HepG2 (cell line): ENCODE measurements at regions not wholly inside any gene's neighbourhood (a gene's known extent, or its start where the extent isn't known, plus 50 kb on each side); places are given as distances from the start of the nearest gene placed in this dataset.

Experiments used
- ATAC-seq: fragments of 200-7000 bp; cut with Tn5 transposase; 3 replicates; pipeline ENCODE4 v1.9.1; 2020; ENCODE audit warnings: mild to moderate bottlenecking, moderate library complexity
- BruUV-seq: library from RNA; stranded (reverse); fragments of 400-500 nt; replicated peaks from 2 replicates; lab custom pipeline; 2021; lab: Mats Ljungman, UMichigan
- CTCF ChIA-PET: fragments of 300-600 bp; formaldehyde crosslinking; extraction: SDS; loops from one replicate; lab custom pipeline; 2021; ENCODE audit warnings: low total read pairs, inconsistent platforms, low intra/inter-chr PET ratio; lab: Yijun Ruan, JAX
- POLR2A ChIA-PET: fragments of 350-600 bp; sonication (Branson Sonifier 250); formaldehyde crosslinking; loops from one replicate; lab custom pipeline; 2020; ENCODE audit warnings: antibody characterized with exemption, inconsistent platforms; lab: Yijun Ruan, JAX
- DNase-seq: peaks from one replicate; pipeline ENCODE4 v3.0.0-alpha.2; 2015; ENCODE audit warnings: low spot score
- FAIRE-seq: peaks from 3 replicates; lab custom pipeline; 2011; peaks lifted over from hg19 to GRCh38; lab: Jason Lieb, UNC
- H2AFZ ChIP-seq: one replicate; pipeline ENCODE4 v1.6.1; 2011; ENCODE audit warnings: low read length, inconsistent platforms
- H3K27ac ChIP-seq: fragments of 300-600 bp; 3 replicates; pipeline ENCODE4 v1.8.0; 2011; ENCODE audit warnings: mixed run types, mild to moderate bottlenecking, mixed read lengths, low read length, inconsistent platforms; ENCODE audit not compliant: insufficient read depth; ENCODE audit errors: extremely low read length
- H3K27me3 ChIP-seq, 2 experiments: fragments of 200-600 bp in 1 of 2; 2 replicates in 1 of 2; 3 replicates in 1 of 2; pipeline versions ENCODE4 v1.6.0 to v1.8.0; 2011; ENCODE audit warnings: low read length in 2 of 2, mild to moderate bottlenecking in 2 of 2, moderate library complexity in 2 of 2, inconsistent platforms in 1 of 2; ENCODE audit not compliant: insufficient read depth in 2 of 2, control insufficient read depth in 1 of 2
- H3K36me3 ChIP-seq, 2 experiments: fragments of 200-600 bp in 1 of 2; replicated peaks in 1 of 2; 2 replicates in 1 of 2; 3 replicates in 1 of 2; pipeline versions ENCODE4 v1.5.1 to v1.8.0; 2011; ENCODE audit warnings: low read length in 2 of 2, inconsistent platforms in 1 of 2; ENCODE audit not compliant: insufficient read depth in 2 of 2, control insufficient read depth in 1 of 2
- H3K4me1 ChIP-seq: 2 replicates; pipeline ENCODE4 v1.5.1; 2012; ENCODE audit warnings: low read length, inconsistent platforms; ENCODE audit not compliant: insufficient read depth
- H3K4me2 ChIP-seq: 2 replicates; pipeline ENCODE4 v1.6.0; 2011; ENCODE audit warnings: low read depth, low read length, inconsistent platforms
- H3K4me3 ChIP-seq, 3 experiments: fragments of 200-600 bp in 1 of 3; sonication (generic), shearing (Covaris generic) in 1 of 3; replicated peaks in 1 of 3; 2 replicates each; pipeline ENCODE4 v1.5.1; 2011 to 2016; ENCODE audit warnings: low read length in 3 of 3, inconsistent platforms in 2 of 3, low read depth in 2 of 3, mild to moderate bottlenecking in 2 of 3, control low read depth in 1 of 3, mixed read lengths in 1 of 3; ENCODE audit not compliant: insufficient read depth in 1 of 3
- H3K79me2 ChIP-seq: one replicate; pipeline ENCODE4 v1.6.1; 2011; ENCODE audit warnings: low read length, inconsistent platforms; ENCODE audit not compliant: insufficient read depth
- H3K9ac ChIP-seq: 2 replicates; pipeline ENCODE4 v1.6.0; 2011; ENCODE audit warnings: mild to moderate bottlenecking, low read depth, low read length, inconsistent platforms; ENCODE audit not compliant: insufficient read depth
- H3K9me3 ChIP-seq: 2 replicates; pipeline ENCODE4 v1.5.1; 2012; ENCODE audit warnings: mild to moderate bottlenecking, low read length
- H4K20me1 ChIP-seq: 2 replicates; pipeline ENCODE4 v1.6.0; 2011; ENCODE audit warnings: inconsistent platforms, mild to moderate bottlenecking, low read length, moderate library complexity; ENCODE audit not compliant: insufficient read depth
- ATRX ChIP-seq: sonication (generic); formaldehyde crosslinking; IDR thresholded peaks from 2 replicates; pipeline ENCODE4 v1.4.0; 2020; ENCODE audit warnings: missing genetic modification reagents, borderline replicate concordance
- HES4 ChIP-seq: sonication (generic); formaldehyde crosslinking; IDR thresholded peaks from 2 replicates; pipeline ENCODE4 v1.9.0; 2021; ENCODE audit warnings: mild to moderate bottlenecking, missing genetic modification reagents, borderline replicate concordance
- in situ Hi-C: cut with HindIII; loops from 2 replicates; pipeline ENCODE4 v1.10.0; 2017; ENCODE audit warnings: low pct_unique_long_range_greater_than_20kb; ENCODE audit not compliant: extremely low pct_ligation_motif_present
- intact Hi-C: fragments of 100-400 bp; cut with micrococcal nuclease; formaldehyde crosslinking; loops from one replicate; pipeline ENCODE4 v1.10.0; 2022; ENCODE audit not compliant: unreplicated experiment
- TF ChIP-seq, protein P1 (sequence below): sonication (generic); formaldehyde crosslinking; IDR thresholded peaks from 2 replicates; pipeline ENCODE4 v1.4.0; 2020; ENCODE audit warnings: missing genetic modification reagents, mild to moderate bottlenecking, borderline replicate concordance
- TF ChIP-seq, protein P2 (sequence below): sonication (generic); formaldehyde crosslinking; IDR thresholded peaks from 2 replicates; pipeline ENCODE4 v1.5.0; 2020; ENCODE audit warnings: missing genetic modification reagents
- TF ChIP-seq, protein P3 (sequence below): sonication (generic); formaldehyde crosslinking; IDR thresholded peaks from 2 replicates; pipeline ENCODE4 v1.9.0; 2021; ENCODE audit warnings: mild to moderate bottlenecking, missing genetic modification reagents
- TF ChIP-seq, protein P4 (sequence below): sonication (generic); formaldehyde crosslinking; IDR thresholded peaks from 2 replicates; pipeline ENCODE4 v1.5.1; 2020; ENCODE audit warnings: mild to moderate bottlenecking, missing genetic modification reagents
- TF ChIP-seq, protein P5 (sequence below): sonication (generic); formaldehyde crosslinking; IDR thresholded peaks from 2 replicates; pipeline ENCODE4 v1.4.0; 2020; ENCODE audit warnings: missing genetic modification reagents

DNA sequence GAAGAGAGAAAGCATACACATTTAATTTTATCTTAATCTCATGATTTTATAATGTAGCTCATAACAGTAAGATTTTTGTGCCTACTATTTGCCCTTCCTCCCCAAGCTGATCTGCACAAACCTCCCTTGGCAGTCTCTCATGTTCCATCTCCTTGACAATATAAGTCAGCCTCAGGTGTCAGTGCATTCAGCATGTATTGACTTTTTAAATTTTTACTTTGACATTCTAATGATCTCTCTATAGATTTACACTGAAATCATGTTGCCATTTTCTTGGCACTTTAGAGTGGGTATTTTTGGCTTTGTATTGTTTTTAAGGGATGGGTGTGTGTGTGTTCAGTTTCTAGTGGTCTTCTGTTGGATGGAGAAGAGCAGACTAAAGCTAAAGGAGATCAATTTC, 505.3 kb upstream of the CPEB2 start:
- H3K9ac ChIP-seq: no peak overlapping the region
- in situ Hi-C loops: no loop called here
- ChIA-PET POLR2A (no interaction called here), CTCF (no interaction called here)
- H3K27me3 ChIP-seq: no peaks in the 10 kb centered on the region; a peak in 1 of 5 replicates
- H3K4me1 ChIP-seq: no peaks in the 10 kb centered on the region
- no TSS peak for BruUV-seq
- no peak for DNase-seq
- ATAC-seq: no peak
- H3K27ac ChIP-seq: no peak overlapping the region
- no peak overlapping the region for H2AFZ ChIP-seq
- no peak overlapping the region for H3K4me3 ChIP-seq
- intact Hi-C loops: no loop called here
- no peaks in the 10 kb centered on the region for H3K36me3 ChIP-seq
- H3K4me2 ChIP-seq: no peak overlapping the region
- H4K20me1 ChIP-seq: no peaks in the 10 kb centered on the region
- no peak for FAIRE-seq
- peaks cover 85% of the 10 kb centered on the region for H3K9me3 ChIP-seq
- H3K79me2 ChIP-seq: no peaks in the 10 kb centered on the region
- TF ChIP-seq, protein P1, sequence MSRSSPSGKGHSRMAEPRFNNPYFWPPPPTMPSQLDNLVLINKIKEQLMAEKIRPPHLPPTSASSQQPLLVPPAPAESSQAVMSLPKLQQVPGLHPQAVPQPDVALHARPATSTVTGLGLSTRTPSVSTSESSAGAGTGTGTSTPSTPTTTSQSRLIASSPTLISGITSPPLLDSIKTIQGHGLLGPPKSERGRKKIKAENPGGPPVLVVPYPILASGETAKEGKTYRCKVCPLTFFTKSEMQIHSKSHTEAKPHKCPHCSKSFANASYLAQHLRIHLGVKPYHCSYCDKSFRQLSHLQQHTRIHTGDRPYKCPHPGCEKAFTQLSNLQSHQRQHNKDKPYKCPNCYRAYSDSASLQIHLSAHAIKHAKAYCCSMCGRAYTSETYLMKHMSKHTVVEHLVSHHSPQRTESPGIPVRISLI (CRISPR knock-in tag): no peak
- TF ChIP-seq, protein P2, sequence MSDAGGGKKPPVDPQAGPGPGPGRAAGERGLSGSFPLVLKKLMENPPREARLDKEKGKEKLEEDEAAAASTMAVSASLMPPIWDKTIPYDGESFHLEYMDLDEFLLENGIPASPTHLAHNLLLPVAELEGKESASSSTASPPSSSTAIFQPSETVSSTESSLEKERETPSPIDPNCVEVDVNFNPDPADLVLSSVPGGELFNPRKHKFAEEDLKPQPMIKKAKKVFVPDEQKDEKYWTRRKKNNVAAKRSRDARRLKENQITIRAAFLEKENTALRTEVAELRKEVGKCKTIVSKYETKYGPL: no peak
- TF ChIP-seq, protein P3, sequence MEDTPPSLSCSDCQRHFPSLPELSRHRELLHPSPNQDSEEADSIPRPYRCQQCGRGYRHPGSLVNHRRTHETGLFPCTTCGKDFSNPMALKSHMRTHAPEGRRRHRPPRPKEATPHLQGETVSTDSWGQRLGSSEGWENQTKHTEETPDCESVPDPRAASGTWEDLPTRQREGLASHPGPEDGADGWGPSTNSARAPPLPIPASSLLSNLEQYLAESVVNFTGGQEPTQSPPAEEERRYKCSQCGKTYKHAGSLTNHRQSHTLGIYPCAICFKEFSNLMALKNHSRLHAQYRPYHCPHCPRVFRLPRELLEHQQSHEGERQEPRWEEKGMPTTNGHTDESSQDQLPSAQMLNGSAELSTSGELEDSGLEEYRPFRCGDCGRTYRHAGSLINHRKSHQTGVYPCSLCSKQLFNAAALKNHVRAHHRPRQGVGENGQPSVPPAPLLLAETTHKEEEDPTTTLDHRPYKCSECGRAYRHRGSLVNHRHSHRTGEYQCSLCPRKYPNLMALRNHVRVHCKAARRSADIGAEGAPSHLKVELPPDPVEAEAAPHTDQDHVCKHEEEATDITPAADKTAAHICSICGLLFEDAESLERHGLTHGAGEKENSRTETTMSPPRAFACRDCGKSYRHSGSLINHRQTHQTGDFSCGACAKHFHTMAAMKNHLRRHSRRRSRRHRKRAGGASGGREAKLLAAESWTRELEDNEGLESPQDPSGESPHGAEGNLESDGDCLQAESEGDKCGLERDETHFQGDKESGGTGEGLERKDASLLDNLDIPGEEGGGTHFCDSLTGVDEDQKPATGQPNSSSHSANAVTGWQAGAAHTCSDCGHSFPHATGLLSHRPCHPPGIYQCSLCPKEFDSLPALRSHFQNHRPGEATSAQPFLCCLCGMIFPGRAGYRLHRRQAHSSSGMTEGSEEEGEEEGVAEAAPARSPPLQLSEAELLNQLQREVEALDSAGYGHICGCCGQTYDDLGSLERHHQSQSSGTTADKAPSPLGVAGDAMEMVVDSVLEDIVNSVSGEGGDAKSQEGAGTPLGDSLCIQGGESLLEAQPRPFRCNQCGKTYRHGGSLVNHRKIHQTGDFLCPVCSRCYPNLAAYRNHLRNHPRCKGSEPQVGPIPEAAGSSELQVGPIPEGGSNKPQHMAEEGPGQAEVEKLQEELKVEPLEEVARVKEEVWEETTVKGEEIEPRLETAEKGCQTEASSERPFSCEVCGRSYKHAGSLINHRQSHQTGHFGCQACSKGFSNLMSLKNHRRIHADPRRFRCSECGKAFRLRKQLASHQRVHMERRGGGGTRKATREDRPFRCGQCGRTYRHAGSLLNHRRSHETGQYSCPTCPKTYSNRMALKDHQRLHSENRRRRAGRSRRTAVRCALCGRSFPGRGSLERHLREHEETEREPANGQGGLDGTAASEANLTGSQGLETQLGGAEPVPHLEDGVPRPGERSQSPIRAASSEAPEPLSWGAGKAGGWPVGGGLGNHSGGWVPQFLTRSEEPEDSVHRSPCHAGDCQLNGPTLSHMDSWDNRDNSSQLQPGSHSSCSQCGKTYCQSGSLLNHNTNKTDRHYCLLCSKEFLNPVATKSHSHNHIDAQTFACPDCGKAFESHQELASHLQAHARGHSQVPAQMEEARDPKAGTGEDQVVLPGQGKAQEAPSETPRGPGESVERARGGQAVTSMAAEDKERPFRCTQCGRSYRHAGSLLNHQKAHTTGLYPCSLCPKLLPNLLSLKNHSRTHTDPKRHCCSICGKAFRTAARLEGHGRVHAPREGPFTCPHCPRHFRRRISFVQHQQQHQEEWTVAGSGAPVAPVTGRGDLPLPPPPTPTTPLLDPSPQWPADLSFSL (CRISPR knock-in tag): no peak
- TF ChIP-seq ATRX (CRISPR knock-in tag): no peak
- no peak for TF ChIP-seq HES4
- TF ChIP-seq, protein P4, sequence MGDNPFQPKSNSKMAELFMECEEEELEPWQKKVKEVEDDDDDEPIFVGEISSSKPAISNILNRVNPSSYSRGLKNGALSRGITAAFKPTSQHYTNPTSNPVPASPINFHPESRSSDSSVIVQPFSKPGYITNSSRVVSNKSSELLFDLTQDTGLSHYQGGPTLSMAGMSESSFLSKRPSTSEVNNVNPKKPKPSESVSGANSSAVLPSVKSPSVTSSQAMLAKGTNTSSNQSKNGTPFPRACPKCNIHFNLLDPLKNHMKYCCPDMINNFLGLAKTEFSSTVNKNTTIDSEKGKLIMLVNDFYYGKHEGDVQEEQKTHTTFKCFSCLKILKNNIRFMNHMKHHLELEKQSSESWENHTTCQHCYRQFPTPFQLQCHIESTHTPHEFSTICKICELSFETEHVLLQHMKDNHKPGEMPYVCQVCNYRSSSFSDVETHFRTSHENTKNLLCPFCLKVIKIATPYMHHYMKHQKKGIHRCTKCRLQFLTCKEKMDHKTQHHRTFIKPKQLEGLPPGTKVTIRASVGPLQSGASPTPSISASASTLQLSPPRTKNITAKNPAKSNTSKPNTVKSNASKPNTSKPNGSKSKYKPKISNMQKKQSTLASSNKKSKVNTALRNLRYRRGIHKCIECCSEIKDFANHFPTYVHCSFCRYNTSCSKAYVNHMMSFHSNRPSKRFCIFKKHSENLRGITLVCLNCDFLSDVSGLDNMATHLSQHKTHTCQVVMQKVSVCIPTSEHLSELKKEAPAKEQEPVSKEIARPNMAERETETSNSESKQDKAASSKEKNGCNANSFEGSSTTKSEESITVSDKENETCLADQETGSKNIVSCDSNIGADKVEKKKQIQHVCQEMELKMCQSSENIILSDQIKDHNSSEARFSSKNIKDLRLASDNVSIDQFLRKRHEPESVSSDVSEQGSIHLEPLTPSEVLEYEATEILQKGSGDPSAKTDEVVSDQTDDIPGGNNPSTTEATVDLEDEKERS (CRISPR knock-in tag): no peak
- TF ChIP-seq, protein P5, sequence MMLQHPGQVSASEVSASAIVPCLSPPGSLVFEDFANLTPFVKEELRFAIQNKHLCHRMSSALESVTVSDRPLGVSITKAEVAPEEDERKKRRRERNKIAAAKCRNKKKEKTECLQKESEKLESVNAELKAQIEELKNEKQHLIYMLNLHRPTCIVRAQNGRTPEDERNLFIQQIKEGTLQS (CRISPR knock-in tag): no peak
- TF ChIP-seq, all 625 proteins: peak for 0
